GM23338 (cell line): ENCODE measurements at regions not wholly inside any gene's neighbourhood (a gene's known extent, or its start where the extent isn't known, plus 50 kb on each side); places are given as distances from the start of the nearest gene placed in this dataset.

Source experiments
- CREB1 ChIP-seq: fragments of 250-450 bp; sonication (Bioruptor Pico); IDR thresholded peaks from 2 replicates; pipeline ENCODE4 v1.5.0; 2020; ENCODE audit warnings: low read depth, mild to moderate bottlenecking, moderate library complexity
- CTCF ChIP-seq, 2 experiments: fragments of 200-600 bp in 1 of 2; sonication (generic) in 1 of 2; conservative IDR thresholded peaks; 2 replicates each; pipeline versions ENCODE4 v1.5.1 to v1.6.1; 2016 to 2017; ENCODE audit warnings: antibody characterized with exemption in 2 of 2, low read depth in 2 of 2, mild to moderate bottlenecking in 2 of 2, moderate library complexity in 1 of 2
- ETS1 ChIP-seq: IDR thresholded peaks from 2 replicates; pipeline ENCODE4 v1.6.1; 2016; ENCODE audit warnings: antibody characterized with exemption
- EZH2 ChIP-seq: fragments of 200-600 bp; sonication (generic); IDR thresholded peaks from one replicate; pipeline ENCODE4 v1.8.0; 2017; ENCODE audit warnings: antibody characterized with exemption, mild to moderate bottlenecking, low read depth; ENCODE audit not compliant: unreplicated experiment
- EZH2phosphoT487 ChIP-seq: fragments of 200-600 bp; sonication (generic); IDR thresholded peaks from one replicate; pipeline ENCODE4 v1.8.1; 2018; ENCODE audit warnings: antibody characterized with exemption; ENCODE audit not compliant: unreplicated experiment
- NANOG ChIP-seq: IDR thresholded peaks from 2 replicates; pipeline ENCODE4 v1.6.1; 2016; ENCODE audit warnings: antibody characterized with exemption, borderline replicate concordance
- POLR2AphosphoS5 ChIP-seq: IDR thresholded peaks from 2 replicates; pipeline ENCODE4 v1.6.1; 2016; ENCODE audit warnings: antibody characterized with exemption, low read depth
- REST ChIP-seq: IDR thresholded peaks from one replicate; pipeline ENCODE4 v1.6.1; 2018; ENCODE audit warnings: antibody characterized with exemption; ENCODE audit not compliant: unreplicated experiment
- STAT1 ChIP-seq: IDR thresholded peaks from one replicate; pipeline ENCODE4 v1.6.1; 2016; ENCODE audit warnings: antibody characterized with exemption; ENCODE audit not compliant: unreplicated experiment
- ZNF331 ChIP-seq: fragments of 250-450 bp; sonication (Bioruptor Pico); IDR thresholded peaks from 2 replicates; pipeline ENCODE4 v1.5.0; 2020; ENCODE audit warnings: low read depth, mild to moderate bottlenecking, moderate library complexity

- TF ChIP-seq CTCF (conservative IDR thresholded peaks at IDR 0.05; ENCODE audit: low read depth in 2 of 2), result no peak
- no peak for TF ChIP-seq POLR2AphosphoS5
- no peak for TF ChIP-seq REST
- no peak for TF ChIP-seq STAT1
- no peak for TF ChIP-seq ZNF331
- TF ChIP-seq EZH2, result no peak
- no peak for TF ChIP-seq NANOG
- no peak for TF ChIP-seq CREB1
- TF ChIP-seq EZH2phosphoT487, result no peak
- TF ChIP-seq ETS1, result no peak
Measured at GRCh38 chr5:163619273-163619934, 114.0 kb downstream of the MAT2B start.
